Left ventricle myocardium inferior (tissue), 1 donor: ENCODE measurements at regions not wholly inside any gene's neighbourhood (a gene's known extent, or its start where the extent isn't known, plus 50 kb on each side); places are given as distances from the start of the nearest gene placed in this dataset.

Experiments used
- DNase-seq: peaks from one replicate; pipeline ENCODE4 v3.0.0-alpha.2; 2020
- H3K27ac ChIP-seq: fragments of 200-600 bp; replicated peaks from 2 replicates; pipeline ENCODE4 v1.8.0; 2021
- H3K27me3 ChIP-seq: fragments of 200-600 bp; 2 replicates; pipeline ENCODE4 v1.8.0; 2021; ENCODE audit warnings: low read depth
- H3K36me3 ChIP-seq: fragments of 200-600 bp; 2 replicates; pipeline ENCODE4 v1.8.0; 2021
- H3K4me1 ChIP-seq: fragments of 200-600 bp; 2 replicates; pipeline ENCODE4 v1.8.0; 2021
- H3K4me3 ChIP-seq: fragments of 200-600 bp; 2 replicates; pipeline ENCODE4 v1.8.0; 2021; ENCODE audit warnings: mild to moderate bottlenecking, moderate library complexity
- H3K9me3 ChIP-seq: fragments of 200-600 bp; replicated peaks from 2 replicates; pipeline ENCODE4 v1.8.0; 2021
- intact Hi-C: fragments of 100-400 bp; cut with micrococcal nuclease; formaldehyde crosslinking; loops from one replicate; pipeline ENCODE4 v1.11.0; 2022
- TF ChIP-seq, protein P1 (sequence below): fragments of 200-600 bp; IDR thresholded peaks from 2 replicates; pipeline ENCODE4 v1.8.0; 2021; ENCODE audit warnings: antibody characterized with exemption, mild to moderate bottlenecking, borderline replicate concordance
- donor health status: DM: no; HTN: yes; CAD: no; lungs with severe emphysema.

DNA sequence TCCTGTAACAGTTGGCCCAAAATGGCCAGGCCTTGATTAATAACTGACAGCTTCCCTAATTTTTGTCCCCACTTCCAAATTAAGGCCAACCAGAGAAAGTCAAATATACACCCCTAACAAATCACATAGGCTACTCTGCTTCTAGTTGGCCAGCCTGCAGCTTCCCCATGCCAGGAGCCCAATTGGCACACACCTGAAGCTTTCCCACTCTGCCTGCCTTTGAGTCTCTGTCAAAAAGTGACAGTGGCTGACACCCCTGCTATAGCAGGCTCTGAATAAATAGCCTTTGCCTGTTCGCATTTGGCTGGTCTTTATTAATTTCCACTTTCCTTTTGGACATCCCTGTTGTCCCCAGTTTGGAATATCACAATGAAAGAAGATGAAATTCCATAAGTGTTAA, 256.6 kb upstream of the NCKAP5 start:
- Histone ChIP-seq H3K36me3 (no peaks in the 10 kb centered on the region), H3K9me3 (peaks cover 4% of the 10 kb centered on the region), H3K27ac (no peak overlapping the region), H3K27me3 (no peaks in the 10 kb centered on the region), H3K4me1 (no peaks in the 10 kb centered on the region), H3K4me3 (no peak overlapping the region)
- TF ChIP-seq, protein P1, sequence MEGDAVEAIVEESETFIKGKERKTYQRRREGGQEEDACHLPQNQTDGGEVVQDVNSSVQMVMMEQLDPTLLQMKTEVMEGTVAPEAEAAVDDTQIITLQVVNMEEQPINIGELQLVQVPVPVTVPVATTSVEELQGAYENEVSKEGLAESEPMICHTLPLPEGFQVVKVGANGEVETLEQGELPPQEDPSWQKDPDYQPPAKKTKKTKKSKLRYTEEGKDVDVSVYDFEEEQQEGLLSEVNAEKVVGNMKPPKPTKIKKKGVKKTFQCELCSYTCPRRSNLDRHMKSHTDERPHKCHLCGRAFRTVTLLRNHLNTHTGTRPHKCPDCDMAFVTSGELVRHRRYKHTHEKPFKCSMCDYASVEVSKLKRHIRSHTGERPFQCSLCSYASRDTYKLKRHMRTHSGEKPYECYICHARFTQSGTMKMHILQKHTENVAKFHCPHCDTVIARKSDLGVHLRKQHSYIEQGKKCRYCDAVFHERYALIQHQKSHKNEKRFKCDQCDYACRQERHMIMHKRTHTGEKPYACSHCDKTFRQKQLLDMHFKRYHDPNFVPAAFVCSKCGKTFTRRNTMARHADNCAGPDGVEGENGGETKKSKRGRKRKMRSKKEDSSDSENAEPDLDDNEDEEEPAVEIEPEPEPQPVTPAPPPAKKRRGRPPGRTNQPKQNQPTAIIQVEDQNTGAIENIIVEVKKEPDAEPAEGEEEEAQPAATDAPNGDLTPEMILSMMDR = no peak
- no peak for DNase-seq
- intact Hi-C loops = no loop called here

DNA sequence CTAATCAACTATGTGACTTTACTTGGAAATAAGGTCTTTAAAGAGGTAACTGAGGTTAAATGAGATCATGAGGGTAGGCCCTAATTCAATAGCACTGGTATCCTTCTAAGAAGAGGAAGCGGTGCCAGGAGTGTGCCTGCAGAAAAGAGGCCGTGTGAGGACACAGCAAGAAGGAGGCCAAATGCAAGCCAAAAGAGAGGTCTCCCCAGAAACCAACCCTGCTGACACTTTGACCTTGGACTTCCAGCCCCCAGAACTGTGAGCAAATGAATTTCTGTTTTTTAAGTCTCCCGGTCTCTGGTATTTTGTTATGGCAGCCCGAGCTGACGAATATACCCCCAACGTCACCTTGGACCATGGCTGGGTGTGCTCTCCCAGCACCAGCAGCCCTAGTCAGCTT, 257.5 kb upstream of the NCKAP5 start:
- Histone ChIP-seq H3K4me3 (no peak overlapping the region), H3K27ac (no peak overlapping the region), H3K9me3 (peaks cover 4% of the 10 kb centered on the region), H3K27me3 (no peaks in the 10 kb centered on the region), H3K4me1 (no peaks in the 10 kb centered on the region), H3K36me3 (no peaks in the 10 kb centered on the region)
- DNase-seq = no peak
- intact Hi-C loops = no loop called here
- TF ChIP-seq, protein P1 = no peak

DNA sequence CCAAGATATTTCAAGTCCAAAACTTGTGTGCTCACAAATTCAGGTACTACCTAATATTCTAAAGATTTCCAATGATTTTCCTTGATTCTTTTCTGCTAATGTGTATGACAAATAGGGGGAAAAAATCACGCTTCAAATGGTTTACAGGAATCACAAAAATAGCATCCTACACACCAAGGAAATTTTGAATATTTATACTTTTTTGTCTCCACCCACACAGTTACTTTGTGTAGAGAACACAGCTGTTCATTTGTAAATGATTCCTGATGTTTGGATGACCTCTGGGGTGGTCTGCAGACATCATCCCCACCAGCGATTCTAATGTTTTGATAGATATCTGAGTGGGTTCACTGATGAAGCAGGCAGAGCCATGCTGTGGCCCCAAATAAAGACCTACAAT, 260.6 kb upstream of the NCKAP5 start:
- TF ChIP-seq, protein P1 = no peak
- Histone ChIP-seq H3K4me1 (no peaks in the 10 kb centered on the region), H3K4me3 (no peak overlapping the region), H3K27ac (no peak overlapping the region), H3K36me3 (no peaks in the 10 kb centered on the region), H3K9me3 (peaks cover 4% of the 10 kb centered on the region), H3K27me3 (no peaks in the 10 kb centered on the region)
- intact Hi-C loops = no loop called here
- DNase-seq = no peak

DNA sequence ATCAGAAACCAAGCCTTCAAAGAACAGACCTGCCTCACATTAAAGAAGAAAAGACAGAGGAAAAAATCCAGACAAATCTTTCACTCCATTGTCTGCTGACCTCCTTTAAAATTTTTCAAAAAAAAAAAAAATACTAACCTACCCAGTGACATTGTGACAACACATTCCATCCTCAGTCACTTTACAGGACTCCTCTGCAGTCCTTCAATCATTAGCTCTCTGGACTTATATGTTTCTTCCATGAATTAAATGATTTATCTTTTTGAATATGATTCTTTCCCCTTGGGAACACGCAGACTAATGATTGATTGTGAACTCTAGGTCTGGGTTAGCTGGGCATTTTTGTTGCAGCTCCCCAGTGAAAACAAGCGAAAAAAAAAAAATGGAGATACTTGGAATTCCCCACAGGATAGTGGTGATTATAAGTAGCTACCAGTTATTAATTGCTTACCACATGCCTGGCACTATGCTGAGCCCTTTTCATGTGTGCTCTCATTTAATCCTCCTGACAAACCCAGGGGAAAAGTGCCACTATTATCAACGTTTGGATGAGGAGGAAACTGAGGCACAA, 261.3 kb upstream of the NCKAP5 start:
- H3K36me3 ChIP-seq = no peaks in the 10 kb centered on the region
- no peak overlapping the region for H3K27ac ChIP-seq
- intact Hi-C loops = no loop called here
- TF ChIP-seq, protein P1 = no peak
- DNase-seq = no peak
- peaks cover 4% of the 10 kb centered on the region for H3K9me3 ChIP-seq
- H3K4me3 ChIP-seq = no peak overlapping the region
- H3K27me3 ChIP-seq = no peaks in the 10 kb centered on the region
- no peaks in the 10 kb centered on the region for H3K4me1 ChIP-seq

DNA sequence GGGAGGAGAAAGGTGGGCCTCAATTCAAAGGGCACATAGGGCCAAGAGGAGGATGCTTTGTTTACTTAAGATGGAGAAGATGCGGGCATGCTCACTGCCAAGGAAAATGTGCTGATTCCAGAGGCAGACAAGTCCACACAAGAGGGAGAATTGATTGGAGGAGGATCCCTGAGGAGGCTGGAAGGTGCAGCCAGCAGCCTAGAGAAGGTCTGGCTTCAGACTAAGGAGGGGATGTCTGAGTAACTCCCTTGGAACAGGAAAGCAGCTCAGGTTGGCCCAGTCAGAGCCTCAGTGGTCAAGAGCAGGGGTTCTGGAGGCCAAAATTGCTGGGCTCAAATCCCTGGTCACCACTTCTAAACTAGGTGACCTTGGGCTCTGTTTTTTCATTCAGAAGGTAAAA, 265.5 kb upstream of the NCKAP5 start:
- Histone ChIP-seq H3K4me3 (no peak overlapping the region), H3K27ac (no peak overlapping the region), H3K36me3 (no peaks in the 10 kb centered on the region), H3K4me1 (no peaks in the 10 kb centered on the region), H3K9me3 (no peaks in the 10 kb centered on the region), H3K27me3 (no peaks in the 10 kb centered on the region)
- DNase-seq = no peak
- TF ChIP-seq, protein P1 = no peak
- intact Hi-C loops = no loop called here
